Gastroesophageal sphincter (tissue), 3 donors: ENCODE measurements at regions not wholly inside any gene's neighbourhood (a gene's known extent, or its start where the extent isn't known, plus 50 kb on each side); places are given as distances from the start of the nearest gene placed in this dataset.

Experiments
- CTCF ChIP-seq, 4 experiments: fragments of 200-600 bp in 2 of 4; fragments of 450-650 bp in 2 of 4; sonication (generic) in 1 of 4; IDR thresholded peaks; one replicate each; pipeline ENCODE4 v1.5.1; 2017 to 2019; ENCODE audit warnings: antibody characterized with exemption in 4 of 4, mild to moderate bottlenecking in 2 of 4, moderate library complexity in 2 of 4
- EP300 ChIP-seq: sonication (generic); formaldehyde crosslinking; IDR thresholded peaks from one replicate; pipeline ENCODE4 v1.6.1; 2017; ENCODE audit warnings: antibody characterized with exemption, mild to moderate bottlenecking
- POLR2A ChIP-seq, 2 donors: fragments of 450-650 bp; IDR thresholded peaks; one replicate each; pipeline ENCODE4 v1.6.1; 2017; ENCODE audit warnings: antibody characterized with exemption in 2 of 2, mild to moderate bottlenecking in 2 of 2, moderate library complexity in 1 of 2
- POLR2AphosphoS5 ChIP-seq: sonication (generic); formaldehyde crosslinking; IDR thresholded peaks from one replicate; pipeline ENCODE4 v1.6.1; 2017; ENCODE audit warnings: antibody characterized with exemption

- TF ChIP-seq POLR2AphosphoS5 = no peak
- no peak for TF ChIP-seq POLR2A (IDR thresholded peaks at IDR 0.05)
- TF ChIP-seq CTCF (IDR thresholded peaks at IDR 0.05) = no peak
- TF ChIP-seq EP300 = no peak
Observed at GRCh38 chr1:18041102-18041501, 66.5 kb upstream of the IGSF21 start.
